Calu3 (cell line): ENCODE measurements at regions not wholly inside any gene's neighbourhood (a gene's known extent, or its start where the extent isn't known, plus 50 kb on each side); places are given as distances from the start of the nearest gene placed in this dataset.

ENCODE experiments used
- BruUV-seq: library from RNA; stranded (reverse); fragments of 400-500 nt; replicated peaks from 2 replicates; lab custom pipeline; 2021; lab: Mats Ljungman, UMichigan
- CTCF ChIA-PET: fragments of 300-600 bp; sonication (Branson Sonifier 250); formaldehyde crosslinking; loops from one replicate; lab custom pipeline; 2022; ENCODE audit warnings: antibody characterized with exemption; lab: Charles Lee
- DNase-seq: peaks from one replicate; pipeline ENCODE4 v3.0.0; 2022
- H3K27ac Mint-ChIP-seq: one replicate; pipeline ENCODE4 v1.8.0; 2022; ENCODE audit warnings: mixed read lengths; ENCODE audit not compliant: unreplicated experiment
- H3K27me3 Mint-ChIP-seq: one replicate; pipeline ENCODE4 v1.8.0; 2022; ENCODE audit warnings: mixed read lengths; ENCODE audit not compliant: unreplicated experiment
- H3K36me3 Mint-ChIP-seq: one replicate; pipeline ENCODE4 v1.8.0; 2022; ENCODE audit warnings: mild to moderate bottlenecking, moderate library complexity, mixed read lengths; ENCODE audit not compliant: insufficient read depth, unreplicated experiment
- H3K4me1 Mint-ChIP-seq: one replicate; pipeline ENCODE4 v1.8.0; 2022; ENCODE audit warnings: mild to moderate bottlenecking, low read depth, mixed read lengths; ENCODE audit not compliant: unreplicated experiment
- H3K4me3 Mint-ChIP-seq: one replicate; pipeline ENCODE4 v1.8.0; 2022; ENCODE audit warnings: mild to moderate bottlenecking, low read depth, moderate library complexity, mixed read lengths; ENCODE audit not compliant: unreplicated experiment
- H3K9me3 Mint-ChIP-seq: one replicate; pipeline ENCODE4 v1.8.0; 2022; ENCODE audit warnings: low read depth, mixed read lengths; ENCODE audit not compliant: unreplicated experiment
- intact Hi-C: fragments of 100-400 bp; cut with micrococcal nuclease; formaldehyde crosslinking; loops from one replicate; pipeline ENCODE4 v1.10.0; 2022; ENCODE audit not compliant: unreplicated experiment
- TF ChIP-seq, protein P1 (sequence below): fragments of 200-600 bp; IDR thresholded peaks from one replicate; pipeline ENCODE4 v1.8.0; 2022; ENCODE audit warnings: antibody characterized with exemption; ENCODE audit not compliant: unreplicated experiment

DNA sequence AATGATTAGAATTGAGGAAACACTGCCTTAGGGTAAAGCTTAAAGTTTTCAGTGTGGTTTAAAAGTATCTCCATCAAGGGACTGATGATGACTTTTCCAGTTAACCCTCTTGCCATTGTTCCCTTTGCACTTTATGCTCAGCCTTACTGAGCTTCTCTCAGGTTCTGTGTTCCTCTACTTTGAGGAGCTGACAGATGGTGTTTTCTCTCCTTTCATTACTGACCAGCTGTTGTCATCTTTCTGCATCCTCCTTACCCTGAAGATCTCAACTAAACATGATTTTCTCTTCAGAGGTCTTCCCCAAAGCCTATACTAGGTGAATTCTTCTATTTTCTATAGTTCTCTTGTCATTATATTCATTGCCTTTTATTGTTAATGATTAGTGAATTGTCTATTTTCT lies 475.6 kb upstream of the SYNCRIP start:
- CTCF ChIA-PET, result no interaction called here
- DNase-seq, result no peak
- H3K9me3 Mint-ChIP-seq, result peaks cover 6% of the 10 kb centered on the region
- TF ChIP-seq, protein P1, sequence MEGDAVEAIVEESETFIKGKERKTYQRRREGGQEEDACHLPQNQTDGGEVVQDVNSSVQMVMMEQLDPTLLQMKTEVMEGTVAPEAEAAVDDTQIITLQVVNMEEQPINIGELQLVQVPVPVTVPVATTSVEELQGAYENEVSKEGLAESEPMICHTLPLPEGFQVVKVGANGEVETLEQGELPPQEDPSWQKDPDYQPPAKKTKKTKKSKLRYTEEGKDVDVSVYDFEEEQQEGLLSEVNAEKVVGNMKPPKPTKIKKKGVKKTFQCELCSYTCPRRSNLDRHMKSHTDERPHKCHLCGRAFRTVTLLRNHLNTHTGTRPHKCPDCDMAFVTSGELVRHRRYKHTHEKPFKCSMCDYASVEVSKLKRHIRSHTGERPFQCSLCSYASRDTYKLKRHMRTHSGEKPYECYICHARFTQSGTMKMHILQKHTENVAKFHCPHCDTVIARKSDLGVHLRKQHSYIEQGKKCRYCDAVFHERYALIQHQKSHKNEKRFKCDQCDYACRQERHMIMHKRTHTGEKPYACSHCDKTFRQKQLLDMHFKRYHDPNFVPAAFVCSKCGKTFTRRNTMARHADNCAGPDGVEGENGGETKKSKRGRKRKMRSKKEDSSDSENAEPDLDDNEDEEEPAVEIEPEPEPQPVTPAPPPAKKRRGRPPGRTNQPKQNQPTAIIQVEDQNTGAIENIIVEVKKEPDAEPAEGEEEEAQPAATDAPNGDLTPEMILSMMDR, result no peak
- no peaks in the 10 kb centered on the region for H3K27me3 Mint-ChIP-seq
- intact Hi-C loops, result no loop called here
- no peaks in the 10 kb centered on the region for H3K4me1 Mint-ChIP-seq
- H3K4me3 Mint-ChIP-seq, result no peak overlapping the region
- BruUV-seq, result no TSS peak
- no peak overlapping the region for H3K27ac Mint-ChIP-seq
- no peaks in the 10 kb centered on the region for H3K36me3 Mint-ChIP-seq

DNA sequence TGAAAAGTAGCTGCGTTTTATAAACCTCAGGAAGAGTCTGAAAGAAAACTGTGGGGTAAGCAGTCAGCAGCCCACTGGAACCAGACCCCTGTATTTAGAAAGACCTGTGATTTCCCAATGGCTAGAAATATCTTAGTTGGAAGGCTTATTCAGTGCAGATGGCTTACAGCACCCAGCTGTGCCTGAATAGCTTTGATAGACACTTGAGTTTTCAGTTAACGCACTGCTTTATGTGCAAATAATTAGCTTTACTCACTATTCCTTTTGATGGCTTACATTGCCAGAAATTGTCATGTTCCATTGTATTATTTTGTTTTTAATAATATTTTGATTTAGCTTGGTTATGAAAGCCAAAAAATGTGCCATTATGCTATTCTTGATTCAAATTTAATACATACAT lies 465.3 kb upstream of the SYNCRIP start:
- Mint-ChIP-seq H3K4me1 (no peaks in the 10 kb centered on the region), H3K4me3 (no peak overlapping the region), H3K27me3 (no peaks in the 10 kb centered on the region), H3K9me3 (peaks cover 3% of the 10 kb centered on the region), H3K27ac (no peak overlapping the region), H3K36me3 (no peaks in the 10 kb centered on the region)
- no peak for DNase-seq
- TF ChIP-seq, protein P1, result no peak
- CTCF ChIA-PET, result no interaction called here
- BruUV-seq, result no TSS peak
- intact Hi-C loops, result no loop called here

DNA sequence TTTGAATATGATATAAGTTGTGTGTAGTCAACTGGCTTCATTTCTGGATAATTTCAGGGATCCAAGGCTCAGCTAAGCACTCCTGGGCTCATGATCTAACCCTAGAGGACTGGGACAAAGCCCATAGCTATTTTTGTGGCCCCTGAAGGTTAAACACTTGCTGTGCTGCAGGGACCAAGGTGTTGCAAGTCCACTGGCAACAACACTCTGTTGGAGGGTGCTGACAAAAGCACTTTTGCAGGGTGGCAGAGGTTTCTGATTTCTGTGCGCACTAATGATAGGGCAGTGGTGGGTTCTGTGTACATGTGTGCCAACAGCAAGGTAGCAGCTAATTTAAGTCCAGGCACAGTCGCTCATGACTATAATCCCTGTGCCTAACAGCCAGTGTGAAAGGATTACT lies 445.3 kb upstream of the SYNCRIP start:
- Mint-ChIP-seq H3K27me3 (no peaks in the 10 kb centered on the region), H3K4me1 (no peaks in the 10 kb centered on the region), H3K4me3 (no peak overlapping the region), H3K9me3 (peaks cover 8% of the 10 kb centered on the region), H3K27ac (no peak overlapping the region), H3K36me3 (no peaks in the 10 kb centered on the region)
- TF ChIP-seq, protein P1, result no peak
- no peak for DNase-seq
- CTCF ChIA-PET, result no interaction called here
- intact Hi-C loops, result no loop called here
- no TSS peak for BruUV-seq

DNA sequence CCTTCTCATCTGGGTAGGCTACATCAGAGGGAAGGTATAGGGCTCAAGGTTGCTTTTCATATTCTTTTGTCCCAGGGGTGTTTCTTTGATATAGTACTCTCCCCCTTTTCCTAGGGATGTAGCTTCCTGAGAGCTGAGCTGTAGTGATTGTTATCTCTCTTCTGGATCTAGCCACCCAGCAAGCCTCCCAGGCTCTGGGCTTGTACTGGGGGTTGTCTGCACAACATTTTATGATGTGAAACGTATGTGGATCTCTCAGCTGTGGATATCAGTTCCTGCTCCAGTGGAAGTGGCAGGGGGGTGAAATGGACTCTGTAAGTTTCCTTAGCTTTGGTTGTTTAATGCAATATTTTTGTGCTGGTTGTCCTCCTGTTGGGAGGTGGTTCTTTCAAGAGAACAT lies 437.3 kb upstream of the SYNCRIP start:
- Mint-ChIP-seq H3K36me3 (no peaks in the 10 kb centered on the region), H3K9me3 (peaks cover 2% of the 10 kb centered on the region), H3K4me3 (no peak overlapping the region), H3K27ac (no peak overlapping the region), H3K27me3 (peaks cover 20% of the 10 kb centered on the region), H3K4me1 (no peaks in the 10 kb centered on the region)
- TF ChIP-seq, protein P1, result no peak
- CTCF ChIA-PET, result no interaction called here
- BruUV-seq, result no TSS peak
- DNase-seq, result no peak
- intact Hi-C loops, result loop anchor here (10.0 kb wide), 1 partner anchor 855 kb away; the partner anchor contains the start of gene HTR1E
